ENCODE measurements at regions not wholly inside any gene's neighbourhood (a gene's known extent, or its start where the extent isn't known, plus 50 kb on each side); places are given as distances from the start of the nearest gene placed in this dataset.

- no peaks in the 10 kb centered on the region for H3K4me1 Mint-ChIP-seq (ENCODE audit: low read depth)
- DNase-seq (ENCODE audit: low spot score, unreplicated experiment): no peak
- no peak for TF ChIP-seq CTCF (IDR thresholded peaks at IDR 0.05; ENCODE audit: unreplicated experiment)
These were observed 119.1 kb upstream of the TMC3 start for GRCh38 chr15:81492969-81493645.

GRCh38 chr15:81492331-81492968, 118.4 kb upstream of the TMC3 start:
- Mint-ChIP-seq H3K9me3 (ENCODE audit: low read depth) (peaks cover 5% of the 10 kb centered on the region), H3K4me3 (ENCODE audit: low read depth) (no peak overlapping the region), H3K36me3 (ENCODE audit: insufficient read depth) (no peaks in the 10 kb centered on the region), H3K27ac (no peak overlapping the region), H3K27me3 (no peaks in the 10 kb centered on the region), H3K4me1 (ENCODE audit: low read depth) (no peaks in the 10 kb centered on the region)
- no peak for TF ChIP-seq CTCF (IDR thresholded peaks at IDR 0.05; ENCODE audit: unreplicated experiment)
- DNase-seq (ENCODE audit: low spot score, unreplicated experiment): no peak

More at GRCh38 chr15:81492969-81493645, 119.1 kb upstream of the TMC3 start:
- Mint-ChIP-seq H3K27ac (no peak overlapping the region), H3K4me3 (ENCODE audit: low read depth) (no peak overlapping the region), H3K9me3 (ENCODE audit: low read depth) (peaks cover 5% of the 10 kb centered on the region), H3K36me3 (ENCODE audit: insufficient read depth) (no peaks in the 10 kb centered on the region), H3K27me3 (no peaks in the 10 kb centered on the region)

GRCh38 chr15:81491414-81492096, 117.5 kb upstream of the TMC3 start:
- Mint-ChIP-seq H3K27me3 (peaks cover 3% of the 10 kb centered on the region), H3K9me3 (ENCODE audit: low read depth) (peaks cover 5% of the 10 kb centered on the region), H3K27ac (no peak overlapping the region), H3K4me3 (ENCODE audit: low read depth) (no peak overlapping the region), H3K4me1 (ENCODE audit: low read depth) (no peaks in the 10 kb centered on the region), H3K36me3 (ENCODE audit: insufficient read depth) (no peaks in the 10 kb centered on the region)
- DNase-seq (ENCODE audit: low spot score, unreplicated experiment): no peak
- TF ChIP-seq CTCF (IDR thresholded peaks at IDR 0.05; ENCODE audit: unreplicated experiment): no peak

- Mint-ChIP-seq H3K27ac (no peak overlapping the region), H3K27me3 (peaks cover 8% of the 10 kb centered on the region), H3K36me3 (ENCODE audit: insufficient read depth) (no peaks in the 10 kb centered on the region), H3K9me3 (ENCODE audit: low read depth) (no peaks in the 10 kb centered on the region), H3K4me3 (ENCODE audit: low read depth) (no peak overlapping the region), H3K4me1 (ENCODE audit: low read depth) (no peaks in the 10 kb centered on the region)
- DNase-seq (ENCODE audit: low spot score, unreplicated experiment): no peak
- no peak for TF ChIP-seq CTCF (IDR thresholded peaks at IDR 0.05; ENCODE audit: unreplicated experiment)
These were observed 111.8 kb upstream of the TMC3 start for GRCh38 chr15:81485806-81486205.

GRCh38 chr15:81484086-81484955, 110.3 kb upstream of the TMC3 start:
- no peaks in the 10 kb centered on the region for H3K36me3 Mint-ChIP-seq (ENCODE audit: insufficient read depth)
- no peak for TF ChIP-seq CTCF (IDR thresholded peaks at IDR 0.05; ENCODE audit: unreplicated experiment)
- DNase-seq (ENCODE audit: low spot score, unreplicated experiment): no peak
- no peaks in the 10 kb centered on the region for H3K4me1 Mint-ChIP-seq (ENCODE audit: low read depth)
- H3K9me3 Mint-ChIP-seq (ENCODE audit: low read depth): no peaks in the 10 kb centered on the region
- no peak overlapping the region for H3K4me3 Mint-ChIP-seq (ENCODE audit: low read depth)
- H3K27me3 Mint-ChIP-seq: peaks cover 8% of the 10 kb centered on the region
- no peak overlapping the region for H3K27ac Mint-ChIP-seq
